ENCODE measurements at regions not wholly inside any gene's neighbourhood (a gene's known extent, or its start where the extent isn't known, plus 50 kb on each side); places are given as distances from the start of the nearest gene placed in this dataset.

DNA sequence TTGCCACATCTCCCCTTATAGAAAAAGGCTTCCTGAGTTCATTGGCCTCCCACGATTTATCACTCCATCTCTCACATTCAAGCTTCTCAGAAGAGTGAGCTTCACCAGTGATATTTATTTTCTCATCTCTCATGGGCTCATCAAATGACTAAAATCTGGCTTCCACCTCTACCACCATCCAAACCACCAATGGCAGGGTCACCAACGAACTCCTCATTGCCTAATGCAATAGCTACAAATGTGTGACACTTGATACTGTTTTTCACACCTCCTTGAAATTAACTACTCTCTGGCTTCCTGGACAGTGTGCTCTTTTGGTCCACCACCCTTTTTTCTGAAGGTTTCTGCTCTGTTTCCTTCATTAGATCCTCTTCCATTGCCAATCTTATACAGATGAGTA lies 129.0 kb downstream of the SH2D1A start:
- Histone ChIP-seq H3K4me3 (ENCODE audit: control insufficient read depth in 2 of 3, extremely low read depth in 1 of 3, insufficient read depth in 2 of 3, low read depth in 1 of 3, low read length in 3 of 3) (no peak overlapping the region), H3K27ac (ENCODE audit: control insufficient read depth, insufficient read depth, low read length) (no peak overlapping the region), H3K79me2 (ENCODE audit: control insufficient read depth, insufficient read depth, low read length) (no peaks in the 10 kb centered on the region), H2AFZ (ENCODE audit: control insufficient read depth, low read length) (no peak overlapping the region), H3K9me1 (ENCODE audit: control insufficient read depth, extremely low read depth, insufficient read depth, low read length) (no peaks in the 10 kb centered on the region), H3K27me3 (ENCODE audit: control insufficient read depth, extremely low read depth, insufficient read depth, low read length) (no peaks in the 10 kb centered on the region), H3K4me1 (ENCODE audit: control insufficient read depth, extremely low read depth, insufficient read depth, low read length) (no peaks in the 10 kb centered on the region), H3K9me3 (ENCODE audit: control insufficient read depth, low read depth, low read length) (no peaks in the 10 kb centered on the region), H4K20me1 (ENCODE audit: control insufficient read depth, extremely low read depth, insufficient read depth, low read length) (no peaks in the 10 kb centered on the region), H3K36me3 (ENCODE audit: control insufficient read depth in 2 of 2, extremely low read depth in 1 of 2, insufficient read depth in 2 of 2, low read length in 2 of 2) (no peaks in the 10 kb centered on the region), H3K4me2 (ENCODE audit: control insufficient read depth, extremely low read depth, insufficient read depth, low read depth, low read length) (no peak overlapping the region), H3K9ac (ENCODE audit: control insufficient read depth, extremely low read depth, insufficient read depth, low read length) (no peak overlapping the region)
- dilution Hi-C loops (cut with MboI; ENCODE audit: extremely low pct_ligation_motif_present, low sequenced_read_pairs): no loop called here
- no peak for DNase-seq (ENCODE audit: low read depth, low spot score)
- TF ChIP-seq CTCF (optimal IDR thresholded peaks at IDR 0.05 in 1 of 3, IDR thresholded peaks at IDR 0.05 in 1 of 3, conservative IDR thresholded peaks at IDR 0.05 in 1 of 3; ENCODE audit: extremely low read depth in 1 of 3, insufficient read depth in 2 of 3, low read length in 3 of 3): no peak
- no peak for TF ChIP-seq EZH2 (IDR thresholded peaks at IDR 0.05; ENCODE audit: low read length)
- no peak for FAIRE-seq

- FAIRE-seq (no peak), DNase-seq (ENCODE audit: low read depth, low spot score) (no peak)
- no peak overlapping the region for H3K27ac ChIP-seq (ENCODE audit: control insufficient read depth, insufficient read depth, low read length)
- H3K4me1 ChIP-seq (ENCODE audit: control insufficient read depth, extremely low read depth, insufficient read depth, low read length): no peaks in the 10 kb centered on the region
- H3K27me3 ChIP-seq (ENCODE audit: control insufficient read depth, extremely low read depth, insufficient read depth, low read length): no peaks in the 10 kb centered on the region
- H3K36me3 ChIP-seq (ENCODE audit: control insufficient read depth in 2 of 2, extremely low read depth in 1 of 2, insufficient read depth in 2 of 2, low read length in 2 of 2): no peaks in the 10 kb centered on the region
- TF ChIP-seq EZH2 (IDR thresholded peaks at IDR 0.05; ENCODE audit: low read length) (no peak), CTCF (optimal IDR thresholded peaks at IDR 0.05 in 1 of 3, IDR thresholded peaks at IDR 0.05 in 1 of 3, conservative IDR thresholded peaks at IDR 0.05 in 1 of 3; ENCODE audit: extremely low read depth in 1 of 3, insufficient read depth in 2 of 3, low read length in 3 of 3) (no peak)
- no peaks in the 10 kb centered on the region for H3K9me1 ChIP-seq (ENCODE audit: control insufficient read depth, extremely low read depth, insufficient read depth, low read length)
- H4K20me1 ChIP-seq (ENCODE audit: control insufficient read depth, extremely low read depth, insufficient read depth, low read length): no peaks in the 10 kb centered on the region
- no peak overlapping the region for H3K4me2 ChIP-seq (ENCODE audit: control insufficient read depth, extremely low read depth, insufficient read depth, low read depth, low read length)
- dilution Hi-C loops (cut with MboI; ENCODE audit: extremely low pct_ligation_motif_present, low sequenced_read_pairs): no loop called here
- H3K79me2 ChIP-seq (ENCODE audit: control insufficient read depth, insufficient read depth, low read length): no peaks in the 10 kb centered on the region
- no peak overlapping the region for H3K4me3 ChIP-seq (ENCODE audit: control insufficient read depth in 2 of 3, extremely low read depth in 1 of 3, insufficient read depth in 2 of 3, low read depth in 1 of 3, low read length in 3 of 3)
- no peak overlapping the region for H2AFZ ChIP-seq (ENCODE audit: control insufficient read depth, low read length)
- H3K9ac ChIP-seq (ENCODE audit: control insufficient read depth, extremely low read depth, insufficient read depth, low read length): no peak overlapping the region
- no peaks in the 10 kb centered on the region for H3K9me3 ChIP-seq (ENCODE audit: control insufficient read depth, low read depth, low read length)
Measured at GRCh38 chrX:124476562-124476961, 130.2 kb downstream of the SH2D1A start.
